ENCODE measurements at regions not wholly inside any gene's neighbourhood (a gene's known extent, or its start where the extent isn't known, plus 50 kb on each side); places are given as distances from the start of the nearest gene placed in this dataset.

GRCh38 chr21:27507695-27508094, 540.8 kb upstream of the ADAMTS5 start:
- intact Hi-C loops (cut with DNase I), result no loop called here
- DNase-seq, result no peak

- intact Hi-C loops (cut with DNase I), result no loop called here
- no peak for DNase-seq
Observed at GRCh38 chr21:27505516-27505915, 538.6 kb upstream of the ADAMTS5 start.

- intact Hi-C loops (cut with DNase I), result no loop called here
- DNase-seq, result no peak
Observed at GRCh38 chr21:27502801-27503200, 535.9 kb upstream of the ADAMTS5 start.

GRCh38 chr21:27498025-27498424, 531.1 kb upstream of the ADAMTS5 start:
- no peak for DNase-seq
- intact Hi-C loops (cut with DNase I), result no loop called here

- no peak for DNase-seq
- intact Hi-C loops (cut with DNase I), result no loop called here
Observed at GRCh38 chr21:27495836-27496235, 528.9 kb upstream of the ADAMTS5 start.

GRCh38 chr21:27493542-27493941, 526.7 kb upstream of the ADAMTS5 start:
- intact Hi-C loops (cut with DNase I), result no loop called here

GRCh38 chr21:27487676-27488075, 520.8 kb upstream of the ADAMTS5 start:
- intact Hi-C loops (cut with DNase I), result no loop called here
- no peak for DNase-seq

More at GRCh38 chr21:27493542-27493941, 526.7 kb upstream of the ADAMTS5 start:
- DNase-seq, result no peak

- intact Hi-C loops (cut with DNase I), result no loop called here
- no peak for DNase-seq
Observed at GRCh38 chr21:27480841-27481261, 514.0 kb upstream of the ADAMTS5 start.

GRCh38 chr21:27477296-27477695, 510.4 kb upstream of the ADAMTS5 start:
- DNase-seq, result no peak
- intact Hi-C loops (cut with DNase I), result loop anchor here (10.0 kb wide), 1 partner anchor 622 kb away; no protein-coding TSS in a partner anchor

- intact Hi-C loops (cut with DNase I), result loop anchor here (10.0 kb wide), 1 partner anchor 622 kb away; no protein-coding TSS in a partner anchor
- DNase-seq, result no peak
Observed at GRCh38 chr21:27476696-27477095, 509.8 kb upstream of the ADAMTS5 start.

- intact Hi-C loops (cut with DNase I), result loop anchor here (10.0 kb wide), 1 partner anchor 621 kb away; no protein-coding TSS in a partner anchor
- DNase-seq, result no peak
Observed at GRCh38 chr21:27475363-27475955, 508.6 kb upstream of the ADAMTS5 start.

GRCh38 chr21:27467366-27467765, 500.5 kb upstream of the ADAMTS5 start:
- intact Hi-C loops (cut with DNase I), result no loop called here
- no peak for DNase-seq

- DNase-seq, result no peak
- intact Hi-C loops (cut with DNase I), result no loop called here
Observed at GRCh38 chr21:27466140-27466539, 499.3 kb upstream of the ADAMTS5 start.

GRCh38 chr21:27464648-27465047, 497.8 kb upstream of the ADAMTS5 start:
- no peak for DNase-seq
- intact Hi-C loops (cut with DNase I), result no loop called here

- intact Hi-C loops (cut with DNase I), result no loop called here
- DNase-seq, result no peak
Observed at GRCh38 chr21:27462726-27463125, 495.8 kb upstream of the ADAMTS5 start.

GRCh38 chr21:27454234-27454633, 487.3 kb upstream of the ADAMTS5 start:
- intact Hi-C loops (cut with DNase I), result no loop called here

GRCh38 chr21:27451116-27451515, 484.2 kb upstream of the ADAMTS5 start:
- intact Hi-C loops (cut with DNase I), result no loop called here
- no peak for DNase-seq

More at GRCh38 chr21:27454234-27454633, 487.3 kb upstream of the ADAMTS5 start:
- no peak for DNase-seq

- no peak for DNase-seq
- intact Hi-C loops (cut with DNase I), result no loop called here
Observed at GRCh38 chr21:27450216-27450615, 483.3 kb upstream of the ADAMTS5 start.

- intact Hi-C loops (cut with DNase I), result no loop called here
- no peak for DNase-seq
Observed at GRCh38 chr21:27448960-27449359, 482.1 kb upstream of the ADAMTS5 start.

- intact Hi-C loops (cut with DNase I), result no loop called here
- DNase-seq, result no peak
Observed at GRCh38 chr21:27447843-27448242, 481.0 kb upstream of the ADAMTS5 start.

- intact Hi-C loops (cut with DNase I), result no loop called here
- DNase-seq, result no peak
Observed at GRCh38 chr21:27429710-27430341, 462.9 kb upstream of the ADAMTS5 start.

- DNase-seq, result no peak
- intact Hi-C loops (cut with DNase I), result no loop called here
Observed at GRCh38 chr21:27426196-27426595, 459.3 kb upstream of the ADAMTS5 start.

All from posterior cingulate gyrus (tissue), 11 donors.